Thoracic aorta (tissue), 2 donors: ENCODE measurements at regions not wholly inside any gene's neighbourhood (a gene's known extent, or its start where the extent isn't known, plus 50 kb on each side); places are given as distances from the start of the nearest gene placed in this dataset.

ENCODE experiments used
- ATAC-seq: fragments of 150-250 bp; one replicate; pipeline ENCODE4 v1.8.0; 2017; ENCODE audit warnings: low read depth; ENCODE audit not compliant: insufficient number of reproducible peaks, low FRiP score
- DNase-seq: peaks from one replicate; pipeline ENCODE4 v3.0.0-alpha.2; 2020; ENCODE audit warnings: low spot score
- H3K27ac ChIP-seq, 2 donors: fragments of 200-600 bp; sonication (generic); 1 replicate in 1 of 2; 2 replicates in 1 of 2; pipeline ENCODE4 v1.5.1; 2016; ENCODE audit warnings: mild to moderate bottlenecking in 2 of 2, moderate library complexity in 2 of 2
- H3K27me3 ChIP-seq: fragments of 200-600 bp; sonication (generic); replicated peaks from 2 replicates; pipeline ENCODE4 v1.6.0; 2016; ENCODE audit warnings: mild to moderate bottlenecking; ENCODE audit not compliant: insufficient read depth
- H3K36me3 ChIP-seq: fragments of 200-600 bp; sonication (generic); one replicate; pipeline ENCODE4 v1.5.1; 2016
- H3K4me1 ChIP-seq, 2 donors: fragments of 200-600 bp; sonication (generic); 1 replicate in 1 of 2; 2 replicates in 1 of 2; pipeline versions ENCODE4 v1.5.1 to v1.6.0; 2016; ENCODE audit warnings: low read depth in 2 of 2, mild to moderate bottlenecking in 1 of 2; ENCODE audit not compliant: control insufficient read depth in 1 of 2
- H3K4me3 ChIP-seq: fragments of 200-600 bp; sonication (generic); 2 replicates; pipeline ENCODE4 v1.5.1; 2016; ENCODE audit warnings: mild to moderate bottlenecking
- H3K9me3 ChIP-seq: fragments of 200-600 bp; sonication (generic); 2 replicates; pipeline ENCODE4 v1.5.1; 2016
- TF ChIP-seq, protein P1 (sequence below): fragments of 200-600 bp; sonication (generic); IDR thresholded peaks from one replicate; pipeline ENCODE4 v1.5.1; 2019; ENCODE audit warnings: antibody characterized with exemption

GRCh38 chr16:79848719-79849118 lies 248.2 kb upstream of the MAF start:
- TF ChIP-seq, protein P1, sequence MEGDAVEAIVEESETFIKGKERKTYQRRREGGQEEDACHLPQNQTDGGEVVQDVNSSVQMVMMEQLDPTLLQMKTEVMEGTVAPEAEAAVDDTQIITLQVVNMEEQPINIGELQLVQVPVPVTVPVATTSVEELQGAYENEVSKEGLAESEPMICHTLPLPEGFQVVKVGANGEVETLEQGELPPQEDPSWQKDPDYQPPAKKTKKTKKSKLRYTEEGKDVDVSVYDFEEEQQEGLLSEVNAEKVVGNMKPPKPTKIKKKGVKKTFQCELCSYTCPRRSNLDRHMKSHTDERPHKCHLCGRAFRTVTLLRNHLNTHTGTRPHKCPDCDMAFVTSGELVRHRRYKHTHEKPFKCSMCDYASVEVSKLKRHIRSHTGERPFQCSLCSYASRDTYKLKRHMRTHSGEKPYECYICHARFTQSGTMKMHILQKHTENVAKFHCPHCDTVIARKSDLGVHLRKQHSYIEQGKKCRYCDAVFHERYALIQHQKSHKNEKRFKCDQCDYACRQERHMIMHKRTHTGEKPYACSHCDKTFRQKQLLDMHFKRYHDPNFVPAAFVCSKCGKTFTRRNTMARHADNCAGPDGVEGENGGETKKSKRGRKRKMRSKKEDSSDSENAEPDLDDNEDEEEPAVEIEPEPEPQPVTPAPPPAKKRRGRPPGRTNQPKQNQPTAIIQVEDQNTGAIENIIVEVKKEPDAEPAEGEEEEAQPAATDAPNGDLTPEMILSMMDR: no peak
- no peak for DNase-seq
- no peak for ATAC-seq
- no peak overlapping the region for H3K27ac ChIP-seq
- no peaks in the 10 kb centered on the region for H3K36me3 ChIP-seq
- H3K4me3 ChIP-seq: no peak overlapping the region
- H3K4me1 ChIP-seq: peaks cover 0 to 4% of the 10 kb centered on the region in 2 donors
- no peaks in the 10 kb centered on the region for H3K9me3 ChIP-seq
- H3K27me3 ChIP-seq: no peaks in the 10 kb centered on the region

- no peak overlapping the region for H3K4me3 ChIP-seq
Observed at GRCh38 chr16:79847569-79847968, 247.0 kb upstream of the MAF start.

GRCh38 chr16:79847101-79847500 lies 246.6 kb upstream of the MAF start:
- Histone ChIP-seq H3K4me1 (peaks cover 0 to 4% of the 10 kb centered on the region in 2 donors), H3K27me3 (no peaks in the 10 kb centered on the region), H3K27ac (no peak overlapping the region), H3K9me3 (no peaks in the 10 kb centered on the region), H3K36me3 (no peaks in the 10 kb centered on the region), H3K4me3 (no peak overlapping the region)
- ATAC-seq (no peak), DNase-seq (no peak)
- TF ChIP-seq, protein P1: no peak

More at GRCh38 chr16:79847569-79847968, 247.0 kb upstream of the MAF start:
- no peaks in the 10 kb centered on the region for H3K9me3 ChIP-seq
- H3K27me3 ChIP-seq: no peaks in the 10 kb centered on the region
- no peak for ATAC-seq
- TF ChIP-seq, protein P1: no peak
- H3K36me3 ChIP-seq: no peaks in the 10 kb centered on the region
- H3K27ac ChIP-seq: no peak overlapping the region
- no peak for DNase-seq
- H3K4me1 ChIP-seq: peaks cover 0 to 4% of the 10 kb centered on the region in 2 donors

DNA sequence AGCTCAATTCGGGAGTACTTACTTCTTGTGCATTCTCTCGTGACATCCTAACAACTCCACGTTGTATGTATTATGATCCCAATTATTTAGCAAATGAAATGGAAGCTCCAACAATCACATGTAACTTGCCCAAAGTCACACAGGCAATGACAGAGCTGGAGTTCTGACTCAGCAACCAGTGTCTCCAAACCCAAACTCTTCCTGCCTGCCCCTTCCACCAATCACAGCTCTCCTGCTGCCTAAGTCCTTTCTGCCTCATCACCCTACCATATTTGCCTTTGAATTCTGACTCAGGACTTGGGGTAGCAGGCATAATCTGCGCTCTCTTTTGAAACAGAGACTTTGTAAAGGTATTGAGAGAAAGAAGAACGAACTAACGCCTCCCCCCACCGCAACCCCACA lies 245.2 kb upstream of the MAF start:
- no peak overlapping the region for H3K4me3 ChIP-seq
- no peaks in the 10 kb centered on the region for H3K36me3 ChIP-seq
- no peaks in the 10 kb centered on the region for H3K27me3 ChIP-seq
- TF ChIP-seq, protein P1: no peak
- no peak overlapping the region for H3K27ac ChIP-seq
- peaks cover 0 to 4% of the 10 kb centered on the region in 2 donors for H3K4me1 ChIP-seq
- no peaks in the 10 kb centered on the region for H3K9me3 ChIP-seq
- no peak for DNase-seq
- ATAC-seq: no peak

- Histone ChIP-seq H3K27me3 (no peaks in the 10 kb centered on the region), H3K9me3 (no peaks in the 10 kb centered on the region), H3K27ac (no peak overlapping the region), H3K4me1 (peaks cover 0 to 4% of the 10 kb centered on the region in 2 donors), H3K4me3 (no peak overlapping the region), H3K36me3 (no peaks in the 10 kb centered on the region)
- DNase-seq (no peak), ATAC-seq (no peak)
- TF ChIP-seq, protein P1: no peak
Observed at GRCh38 chr16:79845033-79845733, 244.6 kb upstream of the MAF start.
